AG04449 (cell line): ENCODE measurements at regions not wholly inside any gene's neighbourhood (a gene's known extent, or its start where the extent isn't known, plus 50 kb on each side); places are given as distances from the start of the nearest gene placed in this dataset.
"Not testable (repeated sequence)": the region's sequence is repeated elsewhere in the genome, so short reads cannot be mapped to it uniquely, and the experiment has no call there.

Experiments
- CTCF ChIA-PET: fragments of 350-600 bp; formaldehyde crosslinking; extraction: SDS; loops from one replicate; lab custom pipeline; 2021; ENCODE audit warnings: antibody characterized with exemption; lab: Yijun Ruan, JAX
- POLR2A ChIA-PET: fragments of 400-600, 350-600 bp; formaldehyde crosslinking; extraction: SDS; loops from one replicate; lab custom pipeline; 2020; ENCODE audit warnings: antibody characterized with exemption, inconsistent platforms; lab: Yijun Ruan, JAX
- DNase-seq: peaks from one replicate; pipeline ENCODE4 v3.0.0-alpha.2; 2010; ENCODE audit warnings: low read depth, low spot score
- H3K4me3 ChIP-seq: 2 replicates; pipeline ENCODE4 v1.5.1; 2011; ENCODE audit warnings: low read depth, mild to moderate bottlenecking, control low read depth, low read length
- CTCF ChIP-seq: IDR thresholded peaks from one replicate; pipeline ENCODE4 v1.5.1; 2011; ENCODE audit warnings: mild to moderate bottlenecking, moderate library complexity, low read length, control low read depth, inconsistent platforms; ENCODE audit not compliant: insufficient read depth; ENCODE audit errors: missing control alignments

GRCh38 chr4:1523907-1524636 lies 117.8 kb upstream of the NKX1-1 start:
- DNase-seq: no peak
- CTCF ChIA-PET: interaction anchor here (1.0 kb wide), 1 partner anchor 10 kb away, joined by 3 read pairs; no protein-coding TSS in a partner anchor
- POLR2A ChIA-PET: interaction anchor here (0.7 kb wide), 1 partner anchor 362 kb away, joined by 4 read pairs; no protein-coding TSS in a partner anchor
- no peak overlapping the region for H3K4me3 ChIP-seq
- no peak for TF ChIP-seq CTCF

- POLR2A ChIA-PET: no interaction called here
- no peak overlapping the region for H3K4me3 ChIP-seq
- no peak for DNase-seq
- no peak for TF ChIP-seq CTCF
- CTCF ChIA-PET: interaction anchor here (0.9 to 1.0 kb wide), 2 partner anchors 10 to 11 kb away, joined by 3 read pairs; no protein-coding TSS in a partner anchor
Measured at GRCh38 chr4:1523506-1523905, 117.3 kb upstream of the NKX1-1 start.

GRCh38 chr4:1523033-1523432 lies 116.8 kb upstream of the NKX1-1 start:
- POLR2A ChIA-PET: no interaction called here
- DNase-seq: no peak
- CTCF ChIA-PET: interaction anchor here (0.9 to 1.0 kb wide), 2 partner anchors 9 to 11 kb away, joined by 3 read pairs; no protein-coding TSS in a partner anchor
- H3K4me3 ChIP-seq: no peak overlapping the region
- TF ChIP-seq CTCF: no peak

- no peak for TF ChIP-seq CTCF
- no peak overlapping the region for H3K4me3 ChIP-seq
- ChIA-PET CTCF (interaction anchor here (1.8 kb wide), 1 partner anchor 26 kb away, joined by 9 read pairs; no protein-coding TSS in a partner anchor), POLR2A (no interaction called here)
- DNase-seq: no peak
Measured at GRCh38 chr4:1522606-1523005, 116.4 kb upstream of the NKX1-1 start.

GRCh38 chr4:1521821-1522361 lies 115.6 kb upstream of the NKX1-1 start:
- no peak for DNase-seq
- POLR2A ChIA-PET: no interaction called here
- CTCF ChIA-PET: interaction anchor here (1.8 kb wide), 1 partner anchor 26 kb away, joined by 9 read pairs; no protein-coding TSS in a partner anchor
- no peak for TF ChIP-seq CTCF
- H3K4me3 ChIP-seq: no peak overlapping the region

GRCh38 chr4:1520795-1521576 lies 114.7 kb upstream of the NKX1-1 start:
- H3K4me3 ChIP-seq, POLR2A ChIA-PET, DNase-seq: not testable (repeated sequence)
- CTCF ChIA-PET: interaction anchor here (1.8 kb wide), 1 partner anchor 27 kb away, joined by 9 read pairs; no protein-coding TSS in a partner anchor
